Neural cell (in vitro differentiated cells): ENCODE measurements at regions not wholly inside any gene's neighbourhood (a gene's known extent, or its start where the extent isn't known, plus 50 kb on each side); places are given as distances from the start of the nearest gene placed in this dataset.

Experiments used
- RAD21 ChIP-seq: fragments of 450-650 bp; conservative IDR thresholded peaks from 2 replicates; pipeline ENCODE4 v1.6.1; 2014; ENCODE audit warnings: antibody characterized with exemption, mild to moderate bottlenecking, moderate library complexity
- TF ChIP-seq, protein P1 (sequence below): fragments of 450-650 bp; IDR thresholded peaks from 2 replicates; pipeline ENCODE4 v1.5.1; 2014; ENCODE audit warnings: antibody characterized with exemption, mild to moderate bottlenecking, moderate library complexity; ENCODE audit not compliant: poor library complexity, severe bottlenecking

- TF ChIP-seq, protein P1, sequence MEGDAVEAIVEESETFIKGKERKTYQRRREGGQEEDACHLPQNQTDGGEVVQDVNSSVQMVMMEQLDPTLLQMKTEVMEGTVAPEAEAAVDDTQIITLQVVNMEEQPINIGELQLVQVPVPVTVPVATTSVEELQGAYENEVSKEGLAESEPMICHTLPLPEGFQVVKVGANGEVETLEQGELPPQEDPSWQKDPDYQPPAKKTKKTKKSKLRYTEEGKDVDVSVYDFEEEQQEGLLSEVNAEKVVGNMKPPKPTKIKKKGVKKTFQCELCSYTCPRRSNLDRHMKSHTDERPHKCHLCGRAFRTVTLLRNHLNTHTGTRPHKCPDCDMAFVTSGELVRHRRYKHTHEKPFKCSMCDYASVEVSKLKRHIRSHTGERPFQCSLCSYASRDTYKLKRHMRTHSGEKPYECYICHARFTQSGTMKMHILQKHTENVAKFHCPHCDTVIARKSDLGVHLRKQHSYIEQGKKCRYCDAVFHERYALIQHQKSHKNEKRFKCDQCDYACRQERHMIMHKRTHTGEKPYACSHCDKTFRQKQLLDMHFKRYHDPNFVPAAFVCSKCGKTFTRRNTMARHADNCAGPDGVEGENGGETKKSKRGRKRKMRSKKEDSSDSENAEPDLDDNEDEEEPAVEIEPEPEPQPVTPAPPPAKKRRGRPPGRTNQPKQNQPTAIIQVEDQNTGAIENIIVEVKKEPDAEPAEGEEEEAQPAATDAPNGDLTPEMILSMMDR: no peak
- TF ChIP-seq RAD21: no peak
These were observed 54.2 kb upstream of the MED9 start for GRCh38 chr17:17422641-17423040.
